Prostate gland (tissue), 2 donors: ENCODE measurements at regions not wholly inside any gene's neighbourhood (a gene's known extent, or its start where the extent isn't known, plus 50 kb on each side); places are given as distances from the start of the nearest gene placed in this dataset.

Experiments used
- CTCF ChIP-seq, 4 experiments: fragments of 200-600 bp in 2 of 4; fragments of 450-650 bp in 2 of 4; sonication (generic) in 2 of 4; IDR thresholded peaks; 1 replicate in 3 of 4; 2 replicates in 1 of 4; pipeline ENCODE4 v1.5.1; 2016 to 2019; ENCODE audit warnings: antibody characterized with exemption in 4 of 4, mild to moderate bottlenecking in 2 of 4, moderate library complexity in 2 of 4
- POLR2A ChIP-seq: fragments of 450-650 bp; IDR thresholded peaks from one replicate; pipeline ENCODE4 v1.6.1; 2016; ENCODE audit warnings: antibody characterized with exemption, mild to moderate bottlenecking

GRCh38 chr1:38487396-38487795, 372.2 kb downstream of the RRAGC start:
- no peak for TF ChIP-seq CTCF (IDR thresholded peaks at IDR 0.05)
- TF ChIP-seq POLR2A, result no peak
